Neural cell (in vitro differentiated cells): ENCODE measurements at regions not wholly inside any gene's neighbourhood (a gene's known extent, or its start where the extent isn't known, plus 50 kb on each side); places are given as distances from the start of the nearest gene placed in this dataset.

ENCODE experiments used
- H2AFZ ChIP-seq: fragments of 200-600, 300-800 bp; sonication (generic), shearing (Covaris generic); 2 replicates; pipeline ENCODE4 v1.6.0; 2014; ENCODE audit warnings: low read depth, mild to moderate bottlenecking, antibody characterized with exemption, low read length, moderate library complexity
- H3F3A ChIP-seq: fragments of 200-600 bp; shearing (Covaris generic); 2 replicates; pipeline ENCODE4 v1.6.1; 2016; ENCODE audit warnings: mild to moderate bottlenecking, moderate library complexity, mixed read lengths, antibody characterized with exemption, low read length; ENCODE audit not compliant: insufficient read depth, poor library complexity, severe bottlenecking
- H3K27ac ChIP-seq: fragments of 200-600, 300-800 bp; sonication (generic), shearing (Covaris generic); 2 replicates; pipeline ENCODE4 v1.5.1; 2014; ENCODE audit warnings: mild to moderate bottlenecking, low read length, moderate library complexity
- H3K27me3 ChIP-seq: fragments of 300-800, 200-600 bp; sonication (generic), shearing (Covaris generic); 2 replicates; pipeline ENCODE4 v1.6.0; 2014; ENCODE audit warnings: mild to moderate bottlenecking, low read depth, low read length, moderate library complexity; ENCODE audit not compliant: insufficient read depth
- H3K36me3 ChIP-seq: fragments of 300-800, 200-600 bp; sonication (generic), shearing (Covaris generic); 2 replicates; pipeline ENCODE4 v1.5.1; 2014; ENCODE audit warnings: mild to moderate bottlenecking, antibody characterized with exemption, low read length, moderate library complexity; ENCODE audit not compliant: insufficient read depth
- H3K4me2 ChIP-seq: fragments of 300-800, 200-600 bp; sonication (generic), shearing (Covaris generic); 2 replicates; pipeline ENCODE4 v1.6.0; 2014; ENCODE audit warnings: mild to moderate bottlenecking, low read length
- H3K4me3 ChIP-seq: fragments of 300-800, 200-600 bp; sonication (generic), shearing (Covaris generic); 2 replicates; pipeline ENCODE4 v1.5.1; 2014; ENCODE audit warnings: mild to moderate bottlenecking, low read length, moderate library complexity
- H3K79me2 ChIP-seq: fragments of 200-600 bp; shearing (Covaris generic); replicated peaks from 2 replicates; pipeline ENCODE4 v1.6.0; 2014; ENCODE audit warnings: mild to moderate bottlenecking, low read length, moderate library complexity; ENCODE audit not compliant: insufficient read depth
- H3K9ac ChIP-seq: fragments of 300-800, 200-600 bp; sonication (generic), shearing (Covaris generic); 2 replicates; pipeline ENCODE4 v1.6.1; 2016; ENCODE audit warnings: mild to moderate bottlenecking, low read length, mixed read lengths
- H3K9me2 ChIP-seq: fragments of 200-600 bp; shearing (Covaris generic); 2 replicates; pipeline ENCODE4 v1.6.1; 2016; ENCODE audit warnings: mild to moderate bottlenecking, low read length, mixed read lengths; ENCODE audit not compliant: insufficient read depth
- H3K9me3 ChIP-seq: fragments of 200-600, 300-800 bp; sonication (generic), shearing (Covaris generic); 2 replicates; pipeline ENCODE4 v1.6.1; 2016; ENCODE audit warnings: mild to moderate bottlenecking, mixed run types, low read length, moderate library complexity, mixed read lengths
- H4K20me1 ChIP-seq: fragments of 200-600 bp; shearing (Covaris generic); 2 replicates; pipeline ENCODE4 v1.6.1; 2016; ENCODE audit warnings: mild to moderate bottlenecking, mixed run types; ENCODE audit not compliant: insufficient read depth
- EP300 ChIP-seq: fragments of 450-650 bp; conservative IDR thresholded peaks from 2 replicates; pipeline ENCODE4 v1.6.1; 2014; ENCODE audit warnings: antibody characterized with exemption, mild to moderate bottlenecking, moderate library complexity; ENCODE audit not compliant: poor library complexity, severe bottlenecking
- EZH2 ChIP-seq: fragments of 200-600, 300-800 bp; shearing (Covaris generic), sonication (generic); IDR thresholded peaks from 2 replicates; pipeline ENCODE4 v1.6.1; 2014; ENCODE audit warnings: antibody characterized with exemption, low read length, borderline replicate concordance, mild to moderate bottlenecking; ENCODE audit not compliant: insufficient read depth, poor library complexity, severe bottlenecking
- MXI1 ChIP-seq: fragments of 450-650 bp; conservative IDR thresholded peaks from 2 replicates; pipeline ENCODE4 v1.6.1; 2014; ENCODE audit warnings: antibody characterized with exemption, mild to moderate bottlenecking; ENCODE audit not compliant: poor library complexity, severe bottlenecking
- POLR2AphosphoS5 ChIP-seq: IDR thresholded peaks from 2 replicates; pipeline ENCODE4 v1.6.1; 2012
- RAD21 ChIP-seq: fragments of 450-650 bp; conservative IDR thresholded peaks from 2 replicates; pipeline ENCODE4 v1.6.1; 2014; ENCODE audit warnings: antibody characterized with exemption, mild to moderate bottlenecking, moderate library complexity
- SMC3 ChIP-seq: fragments of 450-650 bp; conservative IDR thresholded peaks from 2 replicates; pipeline ENCODE4 v1.6.1; 2014; ENCODE audit warnings: antibody characterized with exemption, mild to moderate bottlenecking, moderate library complexity; ENCODE audit not compliant: poor library complexity
- TAF1 ChIP-seq: IDR thresholded peaks from 2 replicates; pipeline ENCODE4 v1.6.1; 2012; ENCODE audit warnings: low read depth
- TF ChIP-seq, protein P1 (sequence below): fragments of 450-650 bp; IDR thresholded peaks from 2 replicates; pipeline ENCODE4 v1.5.1; 2014; ENCODE audit warnings: antibody characterized with exemption, mild to moderate bottlenecking, moderate library complexity; ENCODE audit not compliant: poor library complexity, severe bottlenecking
- TF ChIP-seq, protein P2 (sequence below): IDR thresholded peaks from 2 replicates; pipeline ENCODE4 v1.6.1; 2012; ENCODE audit warnings: borderline replicate concordance

DNA sequence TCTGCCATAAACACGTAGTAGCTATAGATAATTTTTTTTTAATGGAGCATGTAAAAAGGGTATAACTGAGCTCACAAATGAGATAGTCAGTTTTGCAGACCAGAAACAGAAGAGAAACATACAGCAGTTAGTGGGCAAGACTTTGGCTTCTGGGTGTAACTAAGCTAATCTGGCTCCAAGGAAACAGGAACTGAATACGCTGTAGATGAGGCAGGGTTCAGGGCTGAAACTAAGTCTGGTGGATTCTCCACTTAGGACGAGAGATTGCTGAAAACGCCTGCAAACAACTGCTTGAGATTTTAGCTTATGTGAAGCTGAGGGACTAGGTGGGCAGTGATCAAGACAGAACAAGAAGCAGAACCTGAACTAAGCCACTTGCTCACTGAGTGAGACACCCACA, 91.7 kb downstream of the SMIM20 start:
- Histone ChIP-seq H3K9me2 (no peaks in the 10 kb centered on the region), H3K9me3 (no peaks in the 10 kb centered on the region), H3K4me3 (no peak overlapping the region), H3K9ac (no peak overlapping the region), H3K36me3 (no peaks in the 10 kb centered on the region), H3F3A (no peaks in the 10 kb centered on the region), H2AFZ (no peak overlapping the region), H4K20me1 (no peaks in the 10 kb centered on the region), H3K27ac (no peak overlapping the region), H3K4me2 (no peak overlapping the region), H3K79me2 (no peaks in the 10 kb centered on the region), H3K27me3 (no peaks in the 10 kb centered on the region)
- no peak for TF ChIP-seq POLR2AphosphoS5
- no peak for TF ChIP-seq RAD21
- no peak for TF ChIP-seq EP300
- no peak for TF ChIP-seq SMC3
- TF ChIP-seq EZH2, result no peak
- TF ChIP-seq, protein P1, sequence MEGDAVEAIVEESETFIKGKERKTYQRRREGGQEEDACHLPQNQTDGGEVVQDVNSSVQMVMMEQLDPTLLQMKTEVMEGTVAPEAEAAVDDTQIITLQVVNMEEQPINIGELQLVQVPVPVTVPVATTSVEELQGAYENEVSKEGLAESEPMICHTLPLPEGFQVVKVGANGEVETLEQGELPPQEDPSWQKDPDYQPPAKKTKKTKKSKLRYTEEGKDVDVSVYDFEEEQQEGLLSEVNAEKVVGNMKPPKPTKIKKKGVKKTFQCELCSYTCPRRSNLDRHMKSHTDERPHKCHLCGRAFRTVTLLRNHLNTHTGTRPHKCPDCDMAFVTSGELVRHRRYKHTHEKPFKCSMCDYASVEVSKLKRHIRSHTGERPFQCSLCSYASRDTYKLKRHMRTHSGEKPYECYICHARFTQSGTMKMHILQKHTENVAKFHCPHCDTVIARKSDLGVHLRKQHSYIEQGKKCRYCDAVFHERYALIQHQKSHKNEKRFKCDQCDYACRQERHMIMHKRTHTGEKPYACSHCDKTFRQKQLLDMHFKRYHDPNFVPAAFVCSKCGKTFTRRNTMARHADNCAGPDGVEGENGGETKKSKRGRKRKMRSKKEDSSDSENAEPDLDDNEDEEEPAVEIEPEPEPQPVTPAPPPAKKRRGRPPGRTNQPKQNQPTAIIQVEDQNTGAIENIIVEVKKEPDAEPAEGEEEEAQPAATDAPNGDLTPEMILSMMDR, result no peak
- no peak for TF ChIP-seq MXI1
- TF ChIP-seq, protein P2, sequence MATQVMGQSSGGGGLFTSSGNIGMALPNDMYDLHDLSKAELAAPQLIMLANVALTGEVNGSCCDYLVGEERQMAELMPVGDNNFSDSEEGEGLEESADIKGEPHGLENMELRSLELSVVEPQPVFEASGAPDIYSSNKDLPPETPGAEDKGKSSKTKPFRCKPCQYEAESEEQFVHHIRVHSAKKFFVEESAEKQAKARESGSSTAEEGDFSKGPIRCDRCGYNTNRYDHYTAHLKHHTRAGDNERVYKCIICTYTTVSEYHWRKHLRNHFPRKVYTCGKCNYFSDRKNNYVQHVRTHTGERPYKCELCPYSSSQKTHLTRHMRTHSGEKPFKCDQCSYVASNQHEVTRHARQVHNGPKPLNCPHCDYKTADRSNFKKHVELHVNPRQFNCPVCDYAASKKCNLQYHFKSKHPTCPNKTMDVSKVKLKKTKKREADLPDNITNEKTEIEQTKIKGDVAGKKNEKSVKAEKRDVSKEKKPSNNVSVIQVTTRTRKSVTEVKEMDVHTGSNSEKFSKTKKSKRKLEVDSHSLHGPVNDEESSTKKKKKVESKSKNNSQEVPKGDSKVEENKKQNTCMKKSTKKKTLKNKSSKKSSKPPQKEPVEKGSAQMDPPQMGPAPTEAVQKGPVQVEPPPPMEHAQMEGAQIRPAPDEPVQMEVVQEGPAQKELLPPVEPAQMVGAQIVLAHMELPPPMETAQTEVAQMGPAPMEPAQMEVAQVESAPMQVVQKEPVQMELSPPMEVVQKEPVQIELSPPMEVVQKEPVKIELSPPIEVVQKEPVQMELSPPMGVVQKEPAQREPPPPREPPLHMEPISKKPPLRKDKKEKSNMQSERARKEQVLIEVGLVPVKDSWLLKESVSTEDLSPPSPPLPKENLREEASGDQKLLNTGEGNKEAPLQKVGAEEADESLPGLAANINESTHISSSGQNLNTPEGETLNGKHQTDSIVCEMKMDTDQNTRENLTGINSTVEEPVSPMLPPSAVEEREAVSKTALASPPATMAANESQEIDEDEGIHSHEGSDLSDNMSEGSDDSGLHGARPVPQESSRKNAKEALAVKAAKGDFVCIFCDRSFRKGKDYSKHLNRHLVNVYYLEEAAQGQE, result no peak
- no peak for TF ChIP-seq TAF1

- no peak for TF ChIP-seq TAF1
- no peak for TF ChIP-seq EP300
- no peak for TF ChIP-seq SMC3
- no peak for TF ChIP-seq RAD21
- TF ChIP-seq, protein P1, result no peak
- TF ChIP-seq MXI1, result no peak
- no peak for TF ChIP-seq POLR2AphosphoS5
- TF ChIP-seq, protein P2, result no peak
- TF ChIP-seq EZH2, result no peak
- Histone ChIP-seq H3K4me2 (no peak overlapping the region), H3F3A (no peaks in the 10 kb centered on the region), H3K27ac (no peak overlapping the region), H3K79me2 (no peaks in the 10 kb centered on the region), H4K20me1 (no peaks in the 10 kb centered on the region), H3K36me3 (no peaks in the 10 kb centered on the region), H3K27me3 (no peaks in the 10 kb centered on the region), H2AFZ (no peak overlapping the region), H3K9me2 (no peaks in the 10 kb centered on the region), H3K4me3 (no peak overlapping the region), H3K9ac (no peak overlapping the region), H3K9me3 (no peaks in the 10 kb centered on the region)
Observed at GRCh38 chr4:26008737-26009136, 94.7 kb downstream of the SMIM20 start.
